ENCODE measurements at regions not wholly inside any gene's neighbourhood (a gene's known extent, or its start where the extent isn't known, plus 50 kb on each side); places are given as distances from the start of the nearest gene placed in this dataset.

DNA sequence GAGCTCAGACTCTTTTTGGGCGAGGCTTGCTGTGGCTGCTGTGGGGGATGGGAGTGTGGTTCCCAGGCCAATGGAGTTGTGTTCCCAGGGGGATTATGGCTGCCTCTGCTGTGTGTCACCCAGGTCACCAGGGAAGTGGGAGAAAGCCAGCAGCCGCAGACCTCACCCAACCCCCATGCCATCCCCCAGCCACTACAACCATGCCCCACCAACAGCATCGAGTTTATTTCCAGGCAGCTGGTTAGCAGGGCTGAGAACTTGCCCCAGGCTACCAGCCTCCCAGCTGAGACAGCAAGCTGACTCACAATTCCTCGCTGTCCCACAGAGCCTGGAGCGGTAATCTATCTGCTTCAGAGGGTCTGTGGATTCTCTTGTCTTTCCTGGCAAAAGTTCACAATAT, 331.7 kb downstream of the FRK start (continued):
- TF ChIP-seq CHD7 (IDR thresholded peaks at IDR 0.05; ENCODE audit: insufficient replicate concordance, low read length): no peak
- TF ChIP-seq JUND (IDR thresholded peaks at IDR 0.05; ENCODE audit: low read length): no peak
